Fibroblast of lung (primary cell): ENCODE measurements at regions not wholly inside any gene's neighbourhood (a gene's known extent, or its start where the extent isn't known, plus 50 kb on each side); places are given as distances from the start of the nearest gene placed in this dataset.
"Not testable (repeated sequence)": the region's sequence is repeated elsewhere in the genome, so short reads cannot be mapped to it uniquely, and the experiment has no call there.

Experiments used
- DNase-seq, 2 donors: peaks; one replicate each; pipeline versions ENCODE4 v3.0.0 to v3.0.0-alpha.2; 2010; ENCODE audit warnings: low read depth in 2 of 2
- H2AFZ ChIP-seq: 2 replicates; pipeline ENCODE4 v1.5.1; 2012; ENCODE audit warnings: low read length, control low read depth, inconsistent platforms
- H3K27ac ChIP-seq: 2 replicates; pipeline ENCODE4 v1.5.1; 2011; ENCODE audit warnings: low read length, control low read depth; ENCODE audit not compliant: insufficient read depth
- H3K27me3 ChIP-seq: 2 replicates; pipeline ENCODE4 v1.5.1; 2011; ENCODE audit warnings: mild to moderate bottlenecking, low read length; ENCODE audit not compliant: control insufficient read depth, insufficient read depth
- H3K36me3 ChIP-seq: 2 replicates; pipeline ENCODE4 v1.5.1; 2011; ENCODE audit warnings: low read length; ENCODE audit not compliant: control insufficient read depth, insufficient read depth
- H3K4me1 ChIP-seq: 2 replicates; pipeline ENCODE4 v1.5.1; 2011; ENCODE audit warnings: low read length; ENCODE audit not compliant: control insufficient read depth, insufficient read depth; ENCODE audit errors: extremely low read depth
- H3K4me2 ChIP-seq: 2 replicates; pipeline ENCODE4 v1.5.1; 2011; ENCODE audit warnings: low read length, control low read depth; ENCODE audit not compliant: insufficient read depth; ENCODE audit errors: extremely low read depth
- H3K4me3 ChIP-seq, 4 experiments: fragments of 200-600 bp in 1 of 4; sonication (generic) in 1 of 4; replicated peaks in 1 of 4; 2 replicates each; pipeline ENCODE4 v1.5.1; 2011 to 2016; ENCODE audit warnings: low read length in 4 of 4, low read depth in 3 of 4, mild to moderate bottlenecking in 3 of 4, control low read depth in 2 of 4, inconsistent platforms in 1 of 4, mixed read lengths in 1 of 4; ENCODE audit not compliant: insufficient read depth in 1 of 4; ENCODE audit errors: control extremely low read depth in 1 of 4
- H3K79me2 ChIP-seq: 2 replicates; pipeline ENCODE4 v1.5.1; 2012; ENCODE audit warnings: mild to moderate bottlenecking, low read length, inconsistent platforms; ENCODE audit not compliant: control insufficient read depth, insufficient read depth
- H3K9ac ChIP-seq: 2 replicates; pipeline ENCODE4 v1.5.1; 2011; ENCODE audit warnings: mild to moderate bottlenecking, low read length, control low read depth; ENCODE audit not compliant: insufficient read depth
- H3K9me3 ChIP-seq: 2 replicates; pipeline ENCODE4 v1.5.1; 2012; ENCODE audit warnings: low read depth, low read length; ENCODE audit not compliant: control insufficient read depth, insufficient read depth
- H4K20me1 ChIP-seq: 2 replicates; pipeline ENCODE4 v1.5.1; 2011; ENCODE audit warnings: low read length; ENCODE audit not compliant: control insufficient read depth, insufficient read depth; ENCODE audit errors: extremely low read depth
- EZH2 ChIP-seq: IDR thresholded peaks from 2 replicates; pipeline ENCODE4 v1.5.1; 2012; ENCODE audit warnings: low read length, control low read depth, mild to moderate bottlenecking; ENCODE audit errors: missing control alignments
- TF ChIP-seq, protein P1 (sequence below), 2 donors: IDR thresholded peaks in 1 of 2; conservative IDR thresholded peaks in 1 of 2; 1 replicate in 1 of 2; 2 replicates in 1 of 2; pipeline ENCODE4 v1.5.1; 2011 to 2012; ENCODE audit warnings: low read length in 2 of 2, control low read depth in 1 of 2, inconsistent platforms in 1 of 2, low read depth in 1 of 2, mild to moderate bottlenecking in 1 of 2

DNA sequence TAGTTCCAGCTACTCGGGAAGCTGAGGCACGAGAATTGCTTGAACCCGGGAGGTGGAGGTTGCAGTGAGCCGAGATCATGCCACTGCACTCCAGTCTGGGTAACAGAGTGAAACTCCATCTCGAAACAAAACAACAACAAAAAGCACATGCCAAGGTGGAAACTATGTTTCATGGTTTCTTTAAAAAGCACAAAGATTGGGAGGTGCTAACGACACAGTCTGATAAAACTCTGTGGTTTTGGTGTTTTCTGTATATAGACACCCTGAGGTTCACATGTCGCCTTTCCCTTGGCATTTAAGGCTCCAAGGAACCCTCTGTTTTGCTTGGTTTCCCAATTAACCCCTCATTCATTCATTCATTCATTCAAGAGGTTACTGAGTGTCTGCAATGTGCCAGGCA is 253.4 kb upstream of the SULF2 start:
- Histone ChIP-seq H2AFZ (no peak overlapping the region), H3K4me2 (no peak overlapping the region), H3K4me1 (no peaks in the 10 kb centered on the region), H3K27ac (no peak overlapping the region), H3K9me3 (no peaks in the 10 kb centered on the region), H3K4me3 (no peak overlapping the region), H3K9ac (no peak overlapping the region), H4K20me1 (no peaks in the 10 kb centered on the region), H3K36me3 (no peaks in the 10 kb centered on the region), H3K79me2 (no peaks in the 10 kb centered on the region), H3K27me3 (no peaks in the 10 kb centered on the region)
- DNase-seq: no peak
- TF ChIP-seq, protein P1, sequence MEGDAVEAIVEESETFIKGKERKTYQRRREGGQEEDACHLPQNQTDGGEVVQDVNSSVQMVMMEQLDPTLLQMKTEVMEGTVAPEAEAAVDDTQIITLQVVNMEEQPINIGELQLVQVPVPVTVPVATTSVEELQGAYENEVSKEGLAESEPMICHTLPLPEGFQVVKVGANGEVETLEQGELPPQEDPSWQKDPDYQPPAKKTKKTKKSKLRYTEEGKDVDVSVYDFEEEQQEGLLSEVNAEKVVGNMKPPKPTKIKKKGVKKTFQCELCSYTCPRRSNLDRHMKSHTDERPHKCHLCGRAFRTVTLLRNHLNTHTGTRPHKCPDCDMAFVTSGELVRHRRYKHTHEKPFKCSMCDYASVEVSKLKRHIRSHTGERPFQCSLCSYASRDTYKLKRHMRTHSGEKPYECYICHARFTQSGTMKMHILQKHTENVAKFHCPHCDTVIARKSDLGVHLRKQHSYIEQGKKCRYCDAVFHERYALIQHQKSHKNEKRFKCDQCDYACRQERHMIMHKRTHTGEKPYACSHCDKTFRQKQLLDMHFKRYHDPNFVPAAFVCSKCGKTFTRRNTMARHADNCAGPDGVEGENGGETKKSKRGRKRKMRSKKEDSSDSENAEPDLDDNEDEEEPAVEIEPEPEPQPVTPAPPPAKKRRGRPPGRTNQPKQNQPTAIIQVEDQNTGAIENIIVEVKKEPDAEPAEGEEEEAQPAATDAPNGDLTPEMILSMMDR (conservative IDR thresholded peaks at IDR 0.05 in 1 of 2, IDR thresholded peaks at IDR 0.05 in 1 of 2; ENCODE audit: low read depth in 1 of 2, low read length in 2 of 2): no peak
- TF ChIP-seq EZH2: no peak

DNA sequence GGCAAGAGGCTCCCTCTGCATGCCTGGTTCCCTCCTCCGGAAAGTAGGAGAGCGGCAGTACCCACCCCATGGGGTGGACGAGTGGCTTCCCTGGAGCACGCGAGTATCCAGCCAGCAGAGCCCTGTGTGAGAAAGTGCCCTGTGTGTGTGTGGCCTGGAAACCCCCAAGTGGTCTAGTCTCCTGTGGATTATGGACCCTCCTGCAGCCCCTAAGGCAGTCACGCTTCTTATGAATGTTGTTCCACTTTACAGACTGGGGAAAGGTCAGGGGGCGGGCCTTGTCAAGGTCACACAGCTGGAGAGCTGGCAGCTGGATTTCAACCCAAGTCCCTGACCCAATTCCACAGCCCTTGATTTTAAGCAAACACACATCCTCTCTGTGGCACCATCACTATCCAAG is 252.5 kb upstream of the SULF2 start:
- H3K9ac ChIP-seq, H2AFZ ChIP-seq, H3K79me2 ChIP-seq, H3K27me3 ChIP-seq, H3K4me3 ChIP-seq, H3K9me3 ChIP-seq, H3K4me2 ChIP-seq, H3K36me3 ChIP-seq, H4K20me1 ChIP-seq, H3K27ac ChIP-seq, DNase-seq, H3K4me1 ChIP-seq: not testable (repeated sequence)

DNA sequence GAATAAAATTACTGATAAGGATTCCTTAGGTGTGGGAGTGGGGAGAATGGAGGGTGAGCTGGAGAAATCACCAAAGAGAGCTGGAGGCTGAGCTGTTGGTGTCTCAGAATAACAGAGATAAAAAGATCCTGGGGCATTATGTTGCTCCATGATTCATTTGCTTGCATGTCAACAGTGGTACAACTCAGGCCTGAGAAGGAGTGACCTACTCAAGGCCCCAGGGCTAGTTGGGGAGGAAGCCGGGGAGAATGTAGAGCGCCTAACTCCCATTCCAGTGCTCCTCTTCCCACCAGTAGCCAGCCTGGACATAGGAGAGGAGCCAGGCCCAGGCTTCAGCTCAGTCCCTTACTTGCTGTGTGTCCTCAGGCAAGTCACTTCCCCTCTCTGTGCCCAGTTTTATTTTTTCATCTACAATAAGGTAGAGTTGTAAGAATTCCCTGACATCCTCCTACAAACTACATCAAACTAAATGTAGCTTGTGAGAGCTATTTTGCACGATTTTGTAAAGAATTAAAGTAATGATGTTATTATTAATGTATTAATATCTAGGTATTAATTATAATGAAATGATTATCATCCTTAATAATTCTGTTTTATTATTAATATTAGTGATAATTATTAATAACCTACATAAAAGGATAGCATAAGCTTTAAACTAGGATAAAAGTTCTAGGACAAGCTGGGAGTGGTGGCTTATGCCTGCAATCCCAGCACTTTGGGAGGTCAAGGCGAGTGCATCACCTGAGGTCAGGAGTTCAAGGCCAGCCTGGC is 250.9 kb upstream of the SULF2 start:
- Histone ChIP-seq H3K36me3 (no peaks in the 10 kb centered on the region), H4K20me1 (no peaks in the 10 kb centered on the region), H2AFZ (no peak overlapping the region), H3K9me3 (no peaks in the 10 kb centered on the region), H3K4me3 (no peak overlapping the region), H3K27ac (no peak overlapping the region), H3K4me1 (no peaks in the 10 kb centered on the region), H3K4me2 (no peak overlapping the region), H3K79me2 (no peaks in the 10 kb centered on the region), H3K9ac (no peak overlapping the region), H3K27me3 (no peaks in the 10 kb centered on the region)
- DNase-seq: no peak
- TF ChIP-seq EZH2: no peak
- TF ChIP-seq, protein P1 (conservative IDR thresholded peaks at IDR 0.05 in 1 of 2, IDR thresholded peaks at IDR 0.05 in 1 of 2; ENCODE audit: low read depth in 1 of 2, low read length in 2 of 2): no peak
